Stimulated activated CD8-positive, alpha-beta memory T cell treated with anti-CD3 and anti-CD28 coated beads, Interleukin-2, amount 100 ng/mL, for 1 hour (primary cell): ENCODE measurements at regions not wholly inside any gene's neighbourhood (a gene's known extent, or its start where the extent isn't known, plus 50 kb on each side); places are given as distances from the start of the nearest gene placed in this dataset.

Source experiments
- DNase-seq, 2 donors: peaks; one replicate each; pipeline ENCODE4 v3.0.0-alpha.2; 2020; ENCODE audit warnings: low read depth in 2 of 2

DNA sequence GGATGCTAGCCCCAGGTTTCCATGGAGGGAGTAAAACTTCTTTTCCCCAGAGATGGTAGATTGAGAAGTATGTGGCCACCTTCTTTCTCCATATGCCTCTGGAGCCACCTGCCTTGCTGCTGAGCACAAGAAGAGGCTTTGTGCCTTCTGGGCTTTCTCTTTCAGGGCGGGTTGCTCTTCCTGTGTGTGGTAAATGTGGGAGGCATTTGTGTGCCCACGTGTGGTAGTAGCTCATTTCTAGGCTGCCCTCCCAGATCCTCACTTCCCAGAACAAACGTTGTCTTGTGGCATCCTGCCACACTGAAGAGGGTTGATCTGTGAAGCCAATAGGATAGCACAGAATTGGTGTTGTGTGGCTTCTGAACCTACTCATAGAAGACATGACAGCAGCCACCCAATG, 342.0 kb upstream of the PODXL start:
- no peak for DNase-seq

DNA sequence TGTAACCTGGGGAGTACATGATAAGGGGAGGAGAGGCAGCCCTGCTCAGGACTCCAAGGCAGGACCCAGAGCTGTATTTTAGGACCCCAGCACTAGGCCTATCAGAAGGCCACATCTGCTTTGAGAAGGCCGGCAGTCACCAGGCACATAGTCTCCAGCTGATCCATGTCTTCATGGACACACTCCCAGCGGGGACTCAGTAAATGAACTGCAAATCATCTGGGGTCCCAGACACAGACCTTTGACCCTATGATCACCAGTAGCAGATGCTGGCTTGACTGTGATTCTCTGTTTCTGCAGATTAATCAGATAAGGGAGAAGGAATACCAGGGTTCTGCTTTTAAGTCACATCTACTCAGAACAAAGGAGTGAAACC, 341.4 kb upstream of the PODXL start:
- no peak for DNase-seq

DNA sequence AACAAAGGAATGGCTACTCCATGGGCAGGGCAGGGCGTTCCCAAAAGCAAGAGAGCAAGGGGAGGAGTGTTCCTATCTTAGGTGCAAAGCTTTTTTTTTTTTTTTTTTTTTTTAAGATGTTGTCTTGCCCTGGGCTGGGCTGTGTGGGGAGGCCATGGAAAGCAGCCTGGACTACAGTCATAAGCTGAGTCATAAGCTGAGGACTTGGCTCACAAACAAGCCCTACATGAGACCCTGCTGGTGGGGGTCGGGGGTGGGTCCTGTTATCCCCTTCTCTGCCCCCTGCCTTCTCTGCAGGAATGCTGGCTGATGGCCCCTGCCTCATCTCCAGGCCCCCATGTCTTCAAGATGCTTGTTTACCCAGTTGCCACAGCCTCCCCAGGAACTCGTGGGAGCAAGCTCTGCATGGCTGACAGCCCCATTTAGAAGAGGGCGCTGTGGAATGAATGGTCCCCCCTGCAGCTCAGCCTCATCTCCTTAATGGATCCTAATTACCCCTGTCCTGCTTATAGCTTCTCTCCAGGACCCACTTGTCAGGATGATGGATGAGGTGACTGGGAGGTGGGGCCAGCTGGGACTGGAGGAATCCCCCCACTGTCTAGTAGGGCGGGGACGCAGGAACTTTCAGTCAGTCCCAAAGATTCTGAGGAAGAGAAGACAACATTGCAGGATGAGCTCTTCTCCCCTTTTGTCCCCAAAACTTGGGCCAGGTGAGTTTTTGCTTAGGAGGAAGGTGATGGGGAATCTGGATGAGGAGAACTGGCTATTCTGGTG, 340.8 kb upstream of the PODXL start:
- DNase-seq, result no peak

DNA sequence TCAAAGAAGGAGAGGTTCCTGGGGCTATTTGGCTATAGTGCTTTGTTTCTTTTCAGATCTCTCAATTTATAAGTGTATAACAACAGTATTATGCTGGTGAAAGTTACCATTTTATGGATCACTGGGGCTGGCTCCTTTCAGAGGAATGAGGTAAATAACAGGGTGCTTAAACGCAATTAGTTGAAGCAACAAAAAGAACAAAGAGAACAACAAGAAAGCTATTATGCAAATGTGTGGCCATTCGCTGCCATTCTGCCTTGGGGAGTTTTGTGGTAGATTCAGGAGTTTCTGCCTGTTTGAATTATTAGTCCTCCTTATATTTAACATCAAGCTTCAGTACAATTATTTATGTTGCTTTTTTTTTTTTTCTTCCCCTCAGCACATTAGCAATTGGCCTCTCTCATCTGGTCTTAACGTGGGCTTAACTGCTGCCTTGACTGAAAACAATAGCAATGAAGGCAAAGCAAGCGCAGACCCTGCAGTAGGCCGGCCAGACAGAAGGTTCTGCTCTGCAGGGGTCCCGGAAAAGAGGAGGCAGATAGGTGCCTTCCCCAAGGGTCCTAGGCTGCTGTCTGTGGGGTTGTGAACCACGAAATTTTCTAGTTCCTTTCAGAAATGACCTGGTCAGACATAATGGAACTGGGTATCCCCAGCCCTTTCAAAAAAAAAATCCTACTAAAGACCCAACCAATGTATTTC, 339.9 kb upstream of the PODXL start:
- no peak for DNase-seq

DNA sequence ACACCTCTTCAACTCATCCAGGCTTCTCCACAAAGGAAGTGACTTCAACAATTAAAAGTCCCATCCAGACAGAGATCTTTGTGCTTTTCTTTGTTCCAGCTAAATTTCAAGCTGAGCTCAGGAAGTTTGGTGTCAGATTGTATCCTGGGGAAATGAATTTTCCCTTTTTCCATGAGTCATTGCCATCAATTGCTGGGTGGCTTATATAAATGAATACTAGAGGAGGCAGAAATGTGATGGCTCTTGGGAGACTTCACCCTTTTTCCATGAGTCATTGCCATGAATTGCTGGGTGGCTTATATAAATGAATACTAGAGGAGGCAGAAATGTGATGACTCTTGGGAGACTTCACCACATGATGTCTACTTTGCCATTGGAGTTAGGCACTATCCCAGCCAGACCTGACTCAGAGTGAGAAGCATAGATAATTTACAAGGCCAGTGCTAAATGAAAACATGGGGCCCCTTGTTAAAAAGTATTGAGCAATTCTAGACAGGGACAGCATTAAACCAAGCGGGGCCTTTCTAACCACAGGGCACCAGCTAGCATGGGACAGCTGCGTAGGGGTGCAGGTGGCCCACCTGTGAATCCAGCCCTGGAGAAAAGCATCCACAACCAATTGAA, 339.2 kb upstream of the PODXL start:
- no peak for DNase-seq

DNA sequence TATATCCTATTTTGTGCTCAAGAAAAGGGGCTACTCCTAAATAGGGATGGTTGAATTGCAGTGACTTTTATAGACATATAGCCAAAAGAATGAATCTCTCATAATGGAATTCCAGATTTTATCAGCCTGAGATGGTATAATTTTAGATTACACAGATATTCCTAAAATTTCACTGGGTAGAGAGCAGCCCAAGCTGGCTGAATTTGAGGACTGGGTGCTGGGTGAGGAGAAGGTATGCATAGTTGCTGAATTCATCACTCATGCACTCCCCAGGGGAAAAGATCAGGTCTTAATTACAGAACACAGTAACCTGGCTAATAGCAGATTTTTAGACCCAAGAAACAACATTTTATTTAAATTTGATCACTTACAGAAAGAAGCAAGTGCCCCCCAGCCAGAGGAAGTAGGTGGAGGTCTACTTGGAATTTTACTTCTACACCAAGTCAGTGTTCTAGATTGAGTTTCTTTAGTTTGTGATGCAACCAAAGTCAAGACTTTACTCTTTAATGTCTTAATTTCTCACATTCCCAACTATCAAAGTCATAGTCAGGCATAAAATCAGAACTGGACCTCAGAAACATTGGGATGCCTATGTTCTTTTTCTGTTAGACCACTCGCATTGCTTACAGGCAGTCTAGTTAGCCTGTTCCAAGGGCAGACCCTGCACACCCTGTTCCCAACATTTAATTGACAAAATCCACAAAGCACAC, 337.4 kb upstream of the PODXL start:
- DNase-seq, result no peak

DNA sequence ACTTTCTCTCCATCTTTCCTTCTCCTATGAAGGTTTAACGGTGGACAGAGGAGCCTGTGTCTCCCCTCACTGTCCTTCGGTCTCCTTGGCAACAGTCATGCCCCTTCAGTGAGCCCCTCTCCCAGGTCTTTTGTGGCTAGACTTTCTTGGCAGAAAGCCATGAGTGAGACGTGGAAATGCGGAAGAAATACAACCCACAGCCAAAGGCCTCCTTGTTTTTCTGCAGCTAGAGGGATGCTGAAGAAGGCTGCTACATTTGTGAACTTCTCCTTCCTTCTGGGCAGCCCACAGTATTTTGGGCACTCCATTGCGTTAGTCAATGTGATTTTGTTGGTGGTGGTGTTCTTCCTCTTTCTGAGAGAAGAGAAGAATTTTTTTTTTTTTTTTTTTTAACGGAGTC, 333.7 kb upstream of the PODXL start:
- DNase-seq, result no peak

DNA sequence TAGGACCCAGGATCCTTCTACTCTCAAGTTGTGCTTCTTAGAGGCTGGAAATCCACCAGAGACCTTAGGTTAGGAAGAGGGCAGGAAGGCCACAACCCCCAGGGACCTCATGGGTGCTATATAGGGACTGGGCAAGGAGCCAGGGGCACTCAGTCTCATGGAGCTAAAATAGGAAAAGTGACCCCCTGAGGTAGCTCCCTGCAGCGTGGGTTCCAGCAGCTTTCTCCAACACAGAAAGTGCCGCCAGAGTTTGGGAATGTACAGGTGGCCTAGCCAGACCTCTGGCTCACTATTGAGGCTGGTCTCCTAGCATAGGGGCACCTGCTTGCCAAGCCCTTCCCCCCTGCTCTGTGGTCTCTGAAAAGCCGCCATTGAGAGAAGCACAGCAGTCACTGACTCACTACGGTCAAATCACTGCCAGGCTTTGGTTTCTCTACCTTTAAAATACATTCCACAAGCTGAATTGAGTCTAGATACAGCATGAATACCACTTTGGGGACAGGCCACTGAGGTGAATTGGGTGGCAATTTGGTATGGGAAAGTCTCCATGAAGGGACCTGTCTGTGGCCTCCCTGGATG, 333.2 kb upstream of the PODXL start:
- DNase-seq, result no peak

DNA sequence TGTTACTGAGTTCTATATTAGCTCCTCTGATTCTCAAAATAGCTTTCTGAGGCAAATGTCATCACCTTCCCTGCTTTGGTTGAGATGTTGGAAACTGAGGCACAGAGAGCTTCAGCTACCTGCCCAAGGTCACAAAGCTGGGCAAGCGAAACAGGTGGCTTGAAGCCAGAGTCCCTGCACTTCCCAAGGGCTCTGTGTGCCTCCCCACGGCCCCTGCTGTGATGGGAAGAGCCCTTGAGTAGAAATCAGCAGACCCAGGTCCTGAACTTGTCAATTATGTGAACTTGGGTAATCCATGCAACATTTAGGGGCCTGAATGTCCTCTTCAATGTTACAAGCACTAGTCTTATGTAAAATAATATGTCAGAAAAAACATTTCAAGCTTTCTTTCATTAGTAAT, 327.3 kb upstream of the PODXL start:
- no peak for DNase-seq

DNA sequence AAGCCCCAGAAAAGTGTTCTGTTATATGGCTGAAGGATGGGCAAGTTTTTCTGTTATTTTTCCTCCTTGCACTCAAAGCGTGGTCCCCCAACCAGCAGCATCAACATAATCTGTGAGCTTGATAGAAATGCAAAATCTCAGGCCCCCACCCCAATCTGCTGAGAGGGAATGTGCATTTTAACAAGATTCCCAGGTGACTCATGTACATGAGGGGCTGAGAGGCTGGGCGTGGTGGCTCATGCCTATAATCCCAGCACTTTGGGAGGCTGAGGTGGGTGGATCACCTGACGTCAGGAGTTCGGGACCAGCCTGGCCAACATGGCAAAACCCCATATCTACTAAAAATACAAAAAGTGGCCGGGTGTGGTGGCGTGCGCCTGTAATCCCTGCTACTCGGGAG, 326.8 kb upstream of the PODXL start:
- no peak for DNase-seq

DNA sequence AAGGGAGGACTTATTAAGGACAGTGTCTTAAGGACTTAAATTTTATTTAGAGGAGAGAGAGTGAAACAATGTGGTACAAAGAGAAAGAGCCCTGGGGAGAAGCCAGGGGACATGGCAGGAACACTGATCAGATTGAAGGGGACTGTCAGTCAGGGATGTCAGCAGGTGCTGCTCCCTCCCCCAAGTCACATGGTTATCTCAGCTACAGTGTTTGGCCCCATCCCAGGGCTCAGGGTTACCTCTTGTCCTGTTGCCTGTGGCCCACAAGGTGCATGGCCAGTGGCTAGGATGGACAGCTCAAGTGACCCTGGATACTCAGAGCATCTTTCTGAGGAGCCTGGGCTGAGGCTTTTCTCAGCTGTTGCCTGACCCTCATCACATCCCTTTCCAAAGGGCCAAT, 325.9 kb upstream of the PODXL start:
- no peak for DNase-seq

DNA sequence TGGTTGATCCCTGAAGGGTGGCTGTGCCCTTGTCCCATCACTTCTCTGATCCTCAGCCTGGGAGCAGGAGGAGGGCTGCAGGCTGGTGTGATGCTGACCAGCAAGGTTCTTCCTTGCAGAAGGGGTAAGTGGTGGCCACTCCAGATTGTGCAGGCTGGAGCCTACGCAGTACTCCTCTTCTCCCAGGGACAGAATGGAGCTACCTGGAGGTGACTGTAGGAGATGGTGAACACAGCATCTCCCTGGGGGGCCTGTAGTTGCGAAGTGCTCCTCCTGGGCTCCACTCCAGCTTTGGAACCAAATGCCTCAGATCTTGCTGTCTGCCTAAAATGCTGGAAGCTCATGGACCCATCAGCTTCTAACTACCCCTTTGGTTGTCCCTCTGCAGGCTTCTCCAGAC, 323.6 kb upstream of the PODXL start:
- DNase-seq, result no peak

DNA sequence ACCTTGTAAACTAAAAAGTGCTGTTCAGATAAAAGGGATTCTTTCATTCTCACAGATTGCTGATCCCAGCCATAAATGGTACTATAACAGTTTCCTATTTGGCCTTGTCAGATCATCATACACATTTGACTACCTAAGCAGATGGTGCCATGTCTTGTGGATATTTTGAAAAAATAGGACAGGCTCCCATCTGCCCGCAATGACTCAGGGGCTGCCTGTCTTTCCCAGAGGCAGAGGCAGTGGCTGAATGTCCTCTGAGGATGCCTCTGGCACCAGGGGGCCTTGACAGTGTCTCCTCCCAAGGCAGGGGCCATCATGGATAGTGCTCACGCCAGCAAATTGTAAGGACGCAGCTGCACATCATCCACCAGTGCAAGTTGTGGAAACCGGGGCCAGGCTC, 323.0 kb upstream of the PODXL start:
- DNase-seq, result no peak

DNA sequence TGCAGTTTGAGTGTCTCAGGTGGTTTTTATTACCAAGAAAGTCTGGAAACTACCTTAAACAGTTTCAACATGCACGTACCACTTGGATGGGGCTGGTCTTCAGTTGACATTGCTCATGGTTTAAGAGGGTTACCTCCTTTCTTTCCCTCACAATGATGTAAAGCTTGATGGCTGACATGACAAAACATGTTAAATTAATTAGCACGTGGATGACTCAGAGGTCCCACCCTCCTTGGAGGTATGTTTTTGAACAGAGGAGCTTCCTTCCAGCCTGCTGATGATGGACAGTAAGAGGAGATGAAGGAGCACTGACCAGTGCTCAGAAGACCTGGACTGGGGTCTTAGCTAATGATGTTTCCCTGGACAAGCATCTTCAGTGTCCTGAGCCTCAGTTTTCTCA, 322.3 kb upstream of the PODXL start:
- DNase-seq, result no peak

DNA sequence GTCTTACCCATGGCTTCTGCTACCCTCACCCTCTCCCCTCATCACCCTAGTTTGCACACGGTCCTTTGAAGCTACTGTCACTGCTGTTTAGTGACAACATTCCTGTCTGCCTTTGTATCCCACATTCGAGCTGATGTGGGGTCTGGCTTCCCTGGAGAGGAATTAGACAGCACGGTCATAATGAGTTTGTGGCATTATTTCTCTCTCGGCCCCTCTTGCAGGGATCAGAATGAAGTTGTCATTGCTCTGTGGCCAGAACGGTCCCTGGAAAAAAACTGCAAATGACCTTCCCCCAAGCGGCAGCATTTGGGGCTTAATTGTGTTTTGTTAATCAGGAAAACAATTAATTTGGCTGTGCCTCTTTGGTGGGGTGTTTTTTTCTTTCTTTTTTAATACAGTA, 317.2 kb upstream of the PODXL start:
- DNase-seq, result no peak

DNA sequence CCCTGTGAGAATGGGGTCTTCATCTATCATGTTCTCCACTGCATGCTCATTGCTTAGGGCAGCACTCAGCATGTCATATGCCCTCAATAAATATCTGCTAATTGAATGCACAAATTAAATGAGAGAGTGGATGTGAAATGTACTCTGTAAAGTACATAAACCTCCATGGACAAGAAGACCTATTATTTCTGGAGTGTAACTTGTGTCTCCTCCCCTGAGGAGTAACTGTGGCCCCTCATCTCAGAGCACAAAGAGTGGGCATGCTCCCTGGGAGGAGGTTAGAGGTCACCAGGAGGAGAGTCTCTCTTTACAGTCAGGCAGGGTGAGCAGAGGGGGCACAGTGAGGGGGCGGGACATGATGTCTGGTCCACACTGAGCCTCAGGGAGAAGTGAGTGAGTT, 313.6 kb upstream of the PODXL start:
- DNase-seq, result no peak

DNA sequence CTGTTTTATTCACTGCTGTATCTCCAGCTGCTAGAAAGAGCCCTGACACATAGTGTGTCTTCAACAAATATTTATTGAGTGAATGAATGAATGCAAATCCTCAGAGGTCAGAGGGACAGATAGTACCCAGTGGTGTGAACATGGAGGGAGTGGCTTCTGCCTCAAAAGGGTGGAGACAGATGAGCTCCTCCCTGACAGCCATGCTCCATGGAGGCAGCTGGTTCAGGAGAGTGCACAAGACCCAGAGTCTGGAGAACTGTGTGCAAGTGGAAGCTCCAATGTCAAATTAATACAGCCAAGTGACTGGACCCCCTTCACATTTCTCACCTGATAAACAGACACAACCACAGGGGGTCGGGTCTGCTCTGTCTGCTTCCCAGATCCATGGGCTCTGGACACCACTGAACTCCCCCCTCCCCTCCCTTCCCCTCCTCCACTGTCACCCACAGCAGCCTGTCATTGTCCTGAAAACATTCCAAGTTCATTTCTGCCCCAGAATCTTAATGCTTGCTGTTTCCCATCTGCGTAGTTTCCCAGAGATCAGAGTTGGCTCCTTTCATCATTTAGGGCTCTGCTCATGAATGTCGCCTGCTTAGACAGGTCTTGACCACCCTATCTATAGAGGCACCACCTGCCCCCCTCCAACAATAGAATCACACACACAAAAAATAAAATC, 312.9 kb upstream of the PODXL start:
- no peak for DNase-seq

DNA sequence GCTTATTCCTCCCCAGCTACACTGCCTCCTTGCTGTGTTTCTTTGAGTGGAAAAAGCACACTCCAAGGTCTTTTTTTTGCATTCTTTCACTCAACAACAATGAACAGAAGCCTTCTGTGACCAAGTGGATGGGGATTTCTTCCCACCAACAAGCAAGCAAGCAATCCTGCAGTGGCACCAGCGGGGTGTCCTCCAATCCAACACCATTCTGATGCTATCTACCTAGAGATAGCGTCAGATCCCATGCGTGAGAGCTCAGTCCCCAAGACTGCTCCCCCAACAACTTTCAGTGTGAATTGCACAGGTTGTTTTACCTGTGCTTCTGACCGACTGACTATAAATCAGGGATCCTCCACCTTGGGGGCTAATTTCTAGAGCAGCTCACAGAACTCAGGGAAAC, 311.0 kb upstream of the PODXL start:
- DNase-seq, result no peak

DNA sequence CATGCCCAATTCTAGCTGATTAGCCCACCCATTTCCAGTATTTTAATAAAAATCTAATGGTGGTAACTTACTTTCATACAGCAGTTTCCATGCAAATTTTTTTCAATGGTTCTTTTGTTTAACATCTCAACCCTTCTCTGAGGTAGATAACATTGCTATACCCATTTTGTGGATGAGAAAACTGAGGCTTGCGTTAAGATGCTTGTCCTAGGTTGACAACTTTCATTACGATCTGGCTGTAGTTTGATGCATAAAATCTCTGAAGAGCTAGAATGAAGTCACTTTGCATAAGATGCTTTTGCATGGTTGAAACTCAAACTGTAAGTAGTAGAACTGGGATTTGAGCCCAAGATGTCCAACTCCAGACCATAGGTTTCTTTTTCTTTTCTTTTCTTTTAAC, 309.5 kb upstream of the PODXL start:
- no peak for DNase-seq

DNA sequence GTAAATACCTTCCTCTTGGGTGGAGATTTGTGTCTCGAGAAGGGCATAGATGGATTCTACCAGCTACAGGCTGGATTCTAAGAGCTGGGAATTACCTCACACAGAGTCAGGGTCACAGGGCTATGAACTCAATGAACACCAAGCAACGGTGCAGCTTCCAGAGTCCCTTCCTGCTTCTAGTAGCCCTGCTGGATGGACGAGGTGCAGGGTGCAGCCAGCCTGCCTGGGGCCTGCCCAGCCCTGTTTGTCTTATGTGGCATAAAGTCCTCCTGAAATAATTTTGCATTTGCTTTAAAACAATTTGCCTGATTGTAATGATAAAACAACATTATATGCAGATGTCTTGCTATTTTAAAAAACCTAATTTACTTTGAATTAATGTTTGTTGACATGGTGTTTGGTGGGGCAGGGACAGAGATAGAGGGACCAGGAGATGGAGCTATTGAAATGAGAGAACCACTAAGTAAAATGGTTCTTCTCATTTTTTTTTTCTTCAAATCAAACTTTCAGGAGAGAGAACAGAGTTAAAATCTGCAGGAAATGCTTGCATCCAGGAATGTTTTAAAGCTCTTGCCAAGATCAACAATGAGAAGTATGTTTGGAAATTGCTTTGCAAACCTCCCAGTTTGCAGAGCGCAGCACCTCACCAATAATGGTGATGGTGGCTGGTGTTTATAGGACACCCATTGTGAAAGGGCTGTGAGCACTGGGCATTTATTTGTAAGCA, 305.4 kb upstream of the PODXL start:
- DNase-seq, result no peak
